SK-N-MC (cell line): ENCODE measurements at regions not wholly inside any gene's neighbourhood (a gene's known extent, or its start where the extent isn't known, plus 50 kb on each side); places are given as distances from the start of the nearest gene placed in this dataset.

ENCODE experiments used
- EZH2 ChIP-seq: fragments of 200-600 bp; sonication (generic); IDR thresholded peaks from one replicate; pipeline ENCODE4 v1.6.1; 2017; ENCODE audit warnings: antibody characterized with exemption
- POLR2AphosphoS5 ChIP-seq: IDR thresholded peaks from 2 replicates; pipeline ENCODE4 v1.6.1; 2012; ENCODE audit warnings: mild to moderate bottlenecking, low read depth, low read length, borderline replicate concordance

- no peak for TF ChIP-seq EZH2
- TF ChIP-seq POLR2AphosphoS5, result no peak
Observed at GRCh38 chr1:58392083-58392482, 154.4 kb downstream of the OMA1 start.
